ENCODE measurements at regions not wholly inside any gene's neighbourhood (a gene's known extent, or its start where the extent isn't known, plus 50 kb on each side); places are given as distances from the start of the nearest gene placed in this dataset.

- DNase-seq (ENCODE audit: low read depth), result no peak
Measured at GRCh38 chr2:14185906-14186305, 446.6 kb upstream of the LRATD1 start.

GRCh38 chr2:14188446-14188845 is 444.1 kb upstream of the LRATD1 start:
- DNase-seq (ENCODE audit: low read depth), result no peak

- DNase-seq (ENCODE audit: low read depth), result no peak
Measured at GRCh38 chr2:14189929-14190328, 442.6 kb upstream of the LRATD1 start.

- DNase-seq (ENCODE audit: low read depth), result no peak
Measured at GRCh38 chr2:14194233-14194632, 438.3 kb upstream of the LRATD1 start.

GRCh38 chr2:14197293-14197692 is 435.2 kb upstream of the LRATD1 start:
- no peak for DNase-seq (ENCODE audit: low read depth)

- no peak for DNase-seq (ENCODE audit: low read depth)
Measured at GRCh38 chr2:14199040-14199439, 433.5 kb upstream of the LRATD1 start.

GRCh38 chr2:14219306-14219705 is 413.2 kb upstream of the LRATD1 start:
- no peak for DNase-seq (ENCODE audit: low read depth)

- no peak for DNase-seq (ENCODE audit: low read depth)
Measured at GRCh38 chr2:14220101-14220500, 412.4 kb upstream of the LRATD1 start.

- DNase-seq (ENCODE audit: low read depth), result no peak
Measured at GRCh38 chr2:14221466-14221865, 411.1 kb upstream of the LRATD1 start.

- no peak for DNase-seq (ENCODE audit: low read depth)
Measured at GRCh38 chr2:14223576-14223975, 408.9 kb upstream of the LRATD1 start.

GRCh38 chr2:14231391-14231898 is 401.1 kb upstream of the LRATD1 start:
- DNase-seq (ENCODE audit: low read depth), result no peak

- DNase-seq (ENCODE audit: low read depth), result no peak
Measured at GRCh38 chr2:14232217-14232616, 400.3 kb upstream of the LRATD1 start.

- no peak for DNase-seq (ENCODE audit: low read depth)
Measured at GRCh38 chr2:14234911-14235310, 397.6 kb upstream of the LRATD1 start.

- DNase-seq (ENCODE audit: low read depth), result no peak
Measured at GRCh38 chr2:14235667-14236066, 396.9 kb upstream of the LRATD1 start.

GRCh38 chr2:14237902-14238301 is 394.6 kb upstream of the LRATD1 start:
- no peak for DNase-seq (ENCODE audit: low read depth)

GRCh38 chr2:14239605-14240004 is 392.9 kb upstream of the LRATD1 start:
- no peak for DNase-seq (ENCODE audit: low read depth)

- DNase-seq (ENCODE audit: low read depth), result no peak
Measured at GRCh38 chr2:14240868-14241267, 391.6 kb upstream of the LRATD1 start.

- DNase-seq (ENCODE audit: low read depth), result no peak
Measured at GRCh38 chr2:14245901-14246300, 386.6 kb upstream of the LRATD1 start.

- DNase-seq (ENCODE audit: low read depth), result no peak
Measured at GRCh38 chr2:14255135-14255820, 377.2 kb upstream of the LRATD1 start.

GRCh38 chr2:14256890-14257289 is 375.6 kb upstream of the LRATD1 start:
- DNase-seq (ENCODE audit: low read depth), result no peak

GRCh38 chr2:14257801-14258507 is 374.6 kb upstream of the LRATD1 start:
- no peak for DNase-seq (ENCODE audit: low read depth)

GRCh38 chr2:14261771-14262170 is 370.7 kb upstream of the LRATD1 start:
- no peak for DNase-seq (ENCODE audit: low read depth)

GRCh38 chr2:14263053-14263452 is 369.5 kb upstream of the LRATD1 start:
- DNase-seq (ENCODE audit: low read depth), result no peak
